Hematopoietic multipotent progenitor cell treated with erythropoietin and hydrocortisone succinate and interleukin-3 and kit ligand, for 6 days (in vitro differentiated cells): ENCODE measurements at regions not wholly inside any gene's neighbourhood (a gene's known extent, or its start where the extent isn't known, plus 50 kb on each side); places are given as distances from the start of the nearest gene placed in this dataset.
"Not testable (repeated sequence)": the region's sequence is repeated elsewhere in the genome, so short reads cannot be mapped to it uniquely, and the experiment has no call there.

Experiments used
- DNase-seq: peaks from one replicate; pipeline ENCODE4 v3.0.0-alpha.2; 2015

DNA sequence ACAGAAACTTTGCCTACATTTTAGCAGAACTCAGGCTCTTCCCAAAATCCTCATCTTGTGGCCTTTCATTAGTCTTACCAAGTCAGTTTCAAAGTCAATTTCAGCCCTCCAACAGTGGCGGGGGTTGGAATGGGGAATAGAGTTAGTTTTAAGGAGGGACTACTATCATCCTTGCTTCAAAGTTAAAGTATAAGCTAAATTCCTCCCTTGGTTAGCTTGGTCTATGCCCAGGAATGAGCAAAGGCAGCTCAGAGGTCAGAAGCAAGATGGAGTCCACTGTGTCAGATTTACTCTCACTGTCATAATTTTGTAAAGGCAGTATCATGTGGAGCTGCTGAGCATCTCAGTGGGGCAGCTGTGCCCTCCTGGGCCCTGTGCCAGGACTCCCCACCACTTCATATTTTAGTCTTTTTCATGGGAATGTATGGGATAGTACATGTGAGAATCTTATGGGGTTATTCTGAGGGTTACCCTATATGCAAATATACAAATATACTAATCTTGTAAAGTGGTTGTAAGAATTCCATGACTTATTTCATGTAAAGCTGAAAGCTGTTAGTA, 145.2 kb upstream of the MMADHC start:
- no peak for DNase-seq

DNA sequence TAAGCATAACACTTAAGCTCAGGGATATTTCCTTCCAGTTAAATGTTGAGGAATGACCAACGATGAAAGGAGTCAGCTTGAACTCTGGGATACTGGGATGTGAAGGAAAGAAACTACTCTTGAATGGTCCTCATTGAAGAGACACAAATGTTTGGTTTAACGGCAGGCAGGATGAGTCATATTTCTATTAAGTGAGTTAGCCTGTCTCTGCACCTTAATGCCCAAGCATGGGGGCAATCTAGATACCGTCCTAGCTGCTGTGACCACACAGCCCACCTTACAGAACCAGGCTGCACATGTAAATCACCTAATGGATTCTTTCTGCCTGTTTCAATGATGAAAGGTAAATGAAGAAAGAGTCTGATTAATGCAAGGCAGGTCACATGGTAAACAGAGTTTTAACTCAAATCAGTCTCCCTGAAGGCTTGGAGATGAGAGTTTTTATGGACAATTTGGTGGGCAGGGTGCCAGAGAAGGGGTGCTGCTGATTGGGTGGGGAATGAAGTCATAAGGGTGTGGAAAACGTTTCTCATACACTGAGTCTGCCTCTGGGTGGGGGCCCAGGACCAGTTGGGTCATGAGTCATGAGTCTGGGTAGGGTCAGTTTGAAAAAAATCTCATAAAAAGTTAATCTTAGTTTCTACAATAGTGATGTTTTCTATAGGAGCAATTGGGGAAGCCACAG, 144.6 kb upstream of the MMADHC start:
- DNase-seq = no peak

DNA sequence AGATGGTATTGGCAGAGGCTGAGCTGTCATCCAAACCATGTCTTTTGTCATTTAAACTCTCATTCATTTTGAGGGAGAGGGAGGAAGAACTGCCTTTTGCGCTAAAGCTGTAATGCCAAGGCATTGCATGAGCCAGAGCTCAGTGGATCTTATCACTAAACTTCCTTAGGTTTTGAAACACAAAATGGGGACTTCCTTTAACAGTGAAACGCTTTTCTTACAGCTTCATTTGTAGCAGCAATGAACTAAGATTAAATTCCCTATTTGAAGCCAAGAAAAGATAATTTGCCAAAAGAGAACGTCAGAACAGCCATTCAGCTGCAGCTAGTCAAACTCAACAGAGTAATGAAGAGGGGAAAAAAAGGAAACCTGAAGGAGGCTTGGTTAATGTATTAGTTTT, 143.5 kb upstream of the MMADHC start:
- DNase-seq = no peak

DNA sequence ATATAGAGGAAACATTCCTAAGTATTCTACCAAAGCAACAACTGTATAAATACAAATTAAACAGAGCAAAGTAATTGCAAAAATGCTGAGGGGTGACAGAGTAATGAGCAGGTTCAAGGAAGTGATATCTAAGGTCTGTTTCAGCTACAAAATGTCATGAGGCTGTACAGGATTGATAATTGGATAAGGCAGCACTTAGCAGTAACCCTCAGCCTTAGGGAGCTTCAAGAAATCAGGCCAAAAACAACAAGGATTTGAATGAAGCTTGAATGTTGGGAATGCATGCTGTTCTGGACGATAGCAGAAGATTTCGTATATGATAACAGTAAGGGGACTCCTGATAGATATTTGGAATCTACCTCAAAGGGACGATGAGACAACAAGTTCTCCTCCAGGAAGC, 142.0 kb upstream of the MMADHC start:
- no peak for DNase-seq

DNA sequence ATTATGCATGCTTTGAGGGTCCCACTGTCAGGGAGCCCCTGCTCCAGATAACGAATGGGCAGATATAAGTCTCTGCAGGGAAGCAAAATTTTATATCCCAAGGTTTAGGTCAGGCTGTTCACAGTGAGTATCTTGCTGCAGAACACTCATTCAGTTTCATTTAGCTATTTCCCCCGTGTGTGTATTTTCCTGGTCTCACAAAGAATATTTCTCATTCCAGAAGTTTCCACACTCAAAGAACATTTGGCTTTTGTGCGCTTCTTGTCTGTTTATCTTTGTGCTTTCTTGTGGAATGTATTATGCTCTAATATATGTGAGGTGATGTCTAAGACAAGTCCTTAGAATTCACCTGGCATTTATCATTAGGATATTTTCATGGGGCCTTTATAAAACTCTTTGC, 140.4 kb upstream of the MMADHC start:
- no peak for DNase-seq

DNA sequence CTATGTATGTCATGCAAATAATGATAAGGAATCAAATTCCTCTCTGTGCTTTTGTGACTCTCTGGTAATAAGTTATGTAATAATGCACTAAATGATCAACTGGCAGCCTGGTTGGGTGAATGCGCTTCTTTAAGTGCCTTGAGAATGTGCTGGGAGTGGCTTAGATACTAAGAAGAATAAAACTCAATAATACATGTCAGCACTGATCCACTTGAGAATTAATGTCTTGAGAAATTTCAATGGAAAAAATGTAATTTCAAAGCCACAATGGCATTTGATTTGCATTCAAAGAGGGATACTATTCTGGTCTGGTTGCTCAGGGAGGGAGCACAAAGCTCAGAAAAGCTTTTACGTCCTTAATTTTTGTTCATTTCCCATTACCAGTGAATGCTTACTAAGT, 137.7 kb upstream of the MMADHC start:
- DNase-seq = no peak

DNA sequence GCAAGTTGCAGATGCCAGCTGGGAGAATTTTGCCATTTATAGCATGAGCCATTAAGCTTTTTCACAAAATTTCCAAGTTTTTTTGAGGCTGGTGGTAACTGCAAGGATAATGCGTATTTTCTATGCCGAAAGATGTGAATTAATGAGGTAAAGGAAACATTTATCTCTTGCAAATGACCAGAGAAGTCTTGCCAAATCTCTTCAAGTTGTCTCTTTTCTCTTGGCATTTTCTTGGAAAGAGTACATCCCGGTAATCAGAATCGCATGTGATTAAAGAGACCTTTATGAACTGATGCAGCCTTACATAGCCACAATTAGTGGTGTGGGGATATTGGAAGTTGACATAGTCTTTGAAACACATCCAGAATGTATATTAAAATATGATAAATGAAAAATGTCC, 136.5 kb upstream of the MMADHC start:
- no peak for DNase-seq

DNA sequence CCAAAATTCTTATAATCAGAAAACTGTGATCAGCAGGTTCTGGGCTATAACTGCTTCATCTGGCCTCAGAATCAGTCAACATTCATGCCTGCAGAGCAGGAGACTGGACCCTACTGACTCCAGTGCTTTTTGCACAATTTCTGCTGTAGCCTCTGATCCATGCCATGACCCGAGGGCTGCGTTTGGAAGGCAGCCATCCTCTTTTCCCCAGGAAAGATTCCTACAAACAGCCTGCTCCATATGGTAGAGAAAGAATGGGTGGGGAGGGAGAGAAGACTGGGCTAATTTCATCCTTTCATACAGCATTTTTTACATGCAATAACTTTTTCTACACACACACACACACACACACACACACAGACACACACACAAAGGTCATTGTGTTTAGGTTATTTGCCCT, 133.0 kb upstream of the MMADHC start:
- DNase-seq = no peak

DNA sequence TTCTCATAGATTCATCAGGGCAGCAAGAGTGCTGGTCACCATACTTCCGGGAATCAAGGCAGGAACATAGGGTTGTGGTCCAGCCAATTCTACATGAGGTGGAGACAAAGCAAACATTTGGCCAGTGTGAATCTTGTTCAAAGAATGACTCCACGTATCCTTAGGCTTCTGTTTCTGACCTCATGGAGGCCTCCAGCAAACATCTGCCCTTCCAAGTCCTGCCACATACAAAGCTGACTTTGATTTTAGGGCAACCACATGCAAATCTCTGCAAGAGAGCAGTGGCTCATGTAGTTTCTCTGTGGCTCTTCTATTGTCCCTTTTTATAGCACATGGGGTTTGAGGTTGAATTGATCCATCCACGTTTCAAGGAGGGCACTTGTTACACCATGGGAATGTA, 132.1 kb upstream of the MMADHC start:
- no peak for DNase-seq

DNA sequence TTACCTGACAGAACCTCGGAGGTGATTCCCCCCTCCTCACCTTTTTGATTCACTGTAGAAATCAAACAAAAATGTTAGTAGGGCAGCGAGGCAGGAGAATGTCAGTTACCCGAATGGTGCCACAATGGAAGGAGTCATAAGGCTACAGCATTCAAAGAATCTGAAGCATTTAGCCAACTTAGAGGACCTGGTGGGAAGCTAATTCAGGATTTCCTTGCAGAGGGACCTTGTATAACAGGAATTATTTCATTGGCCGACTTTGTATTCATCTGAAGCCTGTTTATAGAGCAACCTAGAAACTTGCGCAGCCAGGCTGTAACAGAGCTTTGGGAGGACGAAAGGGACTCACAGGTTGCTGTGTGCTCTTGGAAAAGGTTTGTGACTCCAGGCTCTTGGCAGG, 129.1 kb upstream of the MMADHC start:
- DNase-seq = no peak

DNA sequence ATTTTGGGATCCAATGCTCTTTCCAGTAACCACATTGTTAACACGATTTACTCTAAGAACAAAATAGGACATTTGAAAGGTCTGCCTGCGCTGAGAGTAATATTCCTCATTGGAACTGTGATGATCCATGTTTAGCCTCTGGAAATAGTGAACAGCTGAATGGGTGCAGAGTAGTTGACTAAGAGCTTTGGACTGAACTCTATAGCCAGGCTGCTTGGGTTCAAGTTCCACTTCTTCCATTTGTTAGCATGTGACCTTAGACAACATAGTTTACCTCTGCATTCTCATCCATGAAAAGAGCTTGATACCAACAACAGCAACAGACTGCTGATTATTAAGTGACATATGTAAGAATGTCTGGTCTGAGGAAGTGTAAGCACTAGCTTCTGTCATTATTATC, 128.3 kb upstream of the MMADHC start:
- no peak for DNase-seq

DNA sequence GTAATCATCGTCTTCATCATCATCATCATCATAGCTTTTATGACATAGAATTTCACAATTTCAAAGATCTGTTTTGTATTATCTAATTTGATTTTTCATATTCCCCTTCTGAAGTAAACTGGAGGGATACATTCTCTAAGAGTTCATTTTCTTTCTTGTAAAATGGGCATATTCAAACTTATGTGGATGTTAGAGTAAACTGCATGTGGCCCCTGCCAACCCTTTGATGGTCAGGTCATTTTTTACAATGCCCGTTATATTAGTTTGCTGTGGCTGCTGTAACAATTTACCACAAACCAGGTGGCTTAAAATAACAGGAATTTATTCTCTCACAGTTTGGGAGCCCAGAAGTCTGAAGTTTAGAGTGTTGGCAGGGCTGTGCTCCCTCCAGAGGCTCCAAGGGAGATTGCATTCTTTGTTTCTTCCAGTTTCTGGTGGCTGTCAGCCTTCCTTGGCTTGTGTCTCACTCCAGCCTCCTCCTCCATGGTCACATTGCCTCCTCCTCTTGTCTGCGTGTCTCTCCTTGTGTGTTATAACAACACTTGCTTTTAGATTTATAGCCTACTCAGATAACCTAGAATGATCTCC, 127.5 kb upstream of the MMADHC start:
- peak; percentile 11 for DNase-seq

DNA sequence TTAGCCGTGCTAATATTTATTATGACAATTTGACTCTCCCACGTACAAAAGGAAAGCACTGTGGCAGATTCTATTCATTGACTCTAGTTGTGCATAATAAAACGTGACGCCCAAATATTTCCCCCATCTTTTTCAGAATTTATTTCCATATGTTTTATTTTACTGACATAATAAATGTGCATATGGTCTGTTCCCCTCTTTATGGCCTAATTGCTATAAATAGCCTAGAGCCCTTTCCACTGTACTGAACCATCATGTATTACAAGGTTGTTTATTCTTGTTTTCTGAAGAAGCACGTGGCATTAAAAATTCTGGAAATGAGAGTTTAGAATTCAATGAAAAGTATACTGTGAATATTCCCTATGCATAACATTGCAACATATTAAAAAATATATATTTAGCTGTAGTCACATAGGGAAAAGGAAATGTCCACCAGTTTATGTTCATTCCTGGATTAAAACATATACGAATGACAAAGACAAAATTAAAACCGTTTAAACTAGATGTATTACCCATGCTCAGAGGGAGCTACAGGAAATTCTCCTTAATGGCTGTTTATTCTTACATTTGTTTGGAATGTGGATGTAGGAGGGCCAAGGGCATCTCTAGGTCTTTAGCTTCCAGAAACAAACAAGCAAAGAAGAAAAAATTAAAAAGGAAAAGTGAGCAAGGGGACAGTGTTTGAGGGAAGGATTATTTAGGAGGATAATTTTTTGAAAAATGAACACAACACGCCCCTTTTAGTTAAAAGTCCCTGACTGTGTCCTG, 122.1 kb upstream of the MMADHC start:
- no peak for DNase-seq

DNA sequence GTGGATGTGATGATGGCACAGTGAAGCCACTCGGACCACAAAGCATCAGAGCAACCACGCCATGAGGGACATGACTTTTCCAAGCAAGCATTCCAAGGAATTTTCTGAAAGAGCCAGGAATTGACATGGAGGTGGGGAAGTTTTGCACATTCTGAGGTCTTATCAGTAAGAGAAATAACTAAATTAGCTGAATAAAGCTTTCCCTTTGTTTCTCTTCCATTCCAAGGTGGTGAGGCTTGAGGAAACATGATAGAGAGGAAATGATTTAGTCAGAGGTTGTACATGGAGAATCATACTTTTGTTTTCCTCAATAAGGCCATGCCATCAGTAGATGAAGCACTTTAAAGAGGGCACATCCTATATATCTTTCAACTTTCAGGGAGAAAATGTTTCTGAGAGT, 115.7 kb upstream of the MMADHC start:
- no peak for DNase-seq

DNA sequence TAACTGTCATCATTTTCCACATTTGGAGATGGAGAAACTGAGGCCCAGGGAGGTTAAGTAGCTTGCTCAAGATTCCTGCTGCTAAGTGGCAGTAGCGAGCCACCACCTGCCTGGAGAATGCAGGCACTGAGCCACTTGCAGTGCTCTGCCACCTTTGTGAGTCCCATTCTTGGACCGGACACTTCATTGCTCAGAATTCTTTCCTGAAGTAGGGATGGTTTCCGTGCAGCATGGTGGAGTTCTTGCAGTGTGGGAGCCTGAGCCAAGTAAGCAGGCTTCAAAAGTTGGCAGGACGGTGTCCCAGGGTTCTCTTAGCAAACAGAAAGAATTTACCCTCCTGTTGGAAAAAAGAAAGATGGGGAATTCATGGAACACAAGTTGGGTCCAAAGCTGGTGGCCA, 115.0 kb upstream of the MMADHC start:
- DNase-seq = no peak

DNA sequence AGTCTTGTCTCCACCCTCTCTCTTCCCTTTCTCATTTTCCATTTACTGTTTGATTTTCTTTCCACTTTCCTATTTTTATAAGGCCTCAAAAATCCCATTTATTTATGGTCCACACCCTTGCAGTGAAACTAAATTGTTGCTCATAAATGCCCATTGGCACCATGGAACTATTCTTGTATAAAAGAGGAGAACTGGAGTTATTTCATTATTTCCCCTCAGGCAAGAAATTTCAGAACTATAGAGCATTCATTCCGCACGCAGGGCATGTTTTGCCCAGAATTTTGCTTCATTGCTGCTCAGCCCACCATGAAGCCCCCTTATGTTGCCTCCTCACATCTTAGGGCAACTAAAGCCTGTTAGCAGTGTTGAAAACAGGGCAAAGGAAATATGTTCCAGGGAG, 113.7 kb upstream of the MMADHC start:
- DNase-seq = no peak

DNA sequence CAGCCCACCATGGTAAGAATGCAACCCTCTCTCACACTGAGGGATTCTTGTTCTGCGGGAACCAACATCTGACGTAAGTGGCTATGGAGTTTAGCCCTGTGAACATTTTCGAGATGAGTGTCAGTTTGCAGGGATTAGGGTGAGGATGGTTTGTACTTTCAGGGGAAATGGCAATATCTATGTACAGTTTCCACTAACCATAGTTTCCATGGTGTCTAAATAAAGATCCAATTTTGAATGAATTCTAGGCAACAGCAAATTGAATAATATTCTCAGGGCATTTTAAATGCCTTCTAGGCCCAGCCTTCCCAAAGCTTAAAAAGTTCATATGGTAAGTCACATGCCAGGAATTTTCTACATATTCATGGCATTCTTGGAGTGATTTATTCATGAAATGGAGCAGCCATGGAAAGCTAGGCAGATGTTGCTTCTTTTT, 105.4 kb upstream of the MMADHC start:
- DNase-seq = no peak

DNA sequence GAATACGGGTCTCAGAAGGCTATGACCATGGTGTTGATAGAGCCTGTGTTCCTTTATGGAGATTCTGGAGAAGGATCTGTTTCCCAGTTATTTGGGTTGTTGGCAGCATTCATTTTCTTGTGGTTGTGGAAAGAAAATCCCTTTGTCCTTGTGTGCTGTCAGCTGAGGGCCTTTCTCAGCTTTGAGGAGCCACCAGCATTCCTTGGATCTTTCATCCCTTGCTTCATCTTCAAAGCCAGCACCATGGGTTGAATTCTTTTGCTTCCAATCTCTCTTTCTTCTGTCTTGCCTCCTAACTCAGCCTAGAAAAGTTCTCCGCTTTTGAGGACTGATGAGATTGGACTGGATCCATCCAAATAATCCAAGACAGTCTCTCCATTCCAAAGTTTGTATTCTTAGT, 103.2 kb upstream of the MMADHC start:
- DNase-seq = no peak

DNA sequence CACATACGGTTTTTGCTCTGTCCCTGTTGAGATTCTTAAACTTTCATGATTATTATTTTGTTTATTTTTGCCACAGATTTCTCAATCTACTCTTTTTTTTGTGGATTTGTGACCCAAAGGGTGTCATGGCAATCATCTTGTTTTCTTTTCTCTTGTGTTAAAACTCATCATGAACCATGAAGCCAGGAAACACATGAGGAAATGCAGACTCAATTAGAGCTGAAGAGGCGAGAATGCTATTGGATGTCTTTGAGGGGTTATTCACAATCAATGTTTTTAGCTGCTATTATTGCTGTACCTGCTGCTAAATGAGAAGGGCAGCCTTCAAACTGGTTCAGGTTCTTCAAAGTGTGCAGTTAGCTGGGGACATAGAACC, 99.5 kb upstream of the MMADHC start:
- DNase-seq = no peak

DNA sequence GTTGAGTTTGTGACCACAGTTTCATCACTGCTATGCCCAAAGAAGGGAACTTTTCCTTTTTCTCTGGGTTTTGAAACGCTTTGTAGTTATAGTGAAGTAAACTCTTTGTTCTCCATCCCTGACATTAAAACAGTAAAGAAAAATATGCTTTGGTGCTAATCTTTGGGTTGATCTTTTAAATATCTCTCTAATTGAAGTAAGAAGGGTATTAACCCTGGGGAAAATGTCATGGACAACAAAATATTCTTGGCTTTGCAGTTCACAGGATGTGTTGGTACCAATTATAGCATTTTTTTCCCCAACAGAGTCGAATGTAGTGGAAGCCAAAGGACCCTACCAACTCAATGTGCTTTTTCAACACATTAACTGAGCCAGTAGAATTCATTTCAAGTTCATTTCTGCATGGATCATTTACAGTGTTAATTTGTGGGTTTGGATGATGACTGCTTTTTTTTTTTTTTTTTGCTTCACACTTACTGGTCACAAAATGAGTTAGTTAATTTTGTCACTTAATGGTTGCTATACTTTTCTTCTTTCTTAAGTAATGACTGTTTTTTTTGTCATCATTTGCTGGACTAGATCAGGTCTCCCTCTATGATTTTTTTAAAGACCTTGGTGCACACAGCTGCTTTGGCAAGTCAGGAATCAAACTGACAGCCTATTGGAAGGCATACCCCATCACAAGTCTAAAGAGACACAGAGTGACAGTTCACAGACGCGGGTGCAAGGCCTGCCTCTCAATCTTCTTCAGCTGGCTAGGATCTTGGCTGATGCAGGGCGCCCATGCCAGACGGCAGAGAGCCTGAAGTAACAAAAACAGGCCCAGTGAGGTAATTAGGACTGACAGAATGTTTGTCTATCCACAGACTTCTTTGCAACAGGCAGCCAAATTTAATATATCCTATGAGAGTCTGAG, 98.8 kb upstream of the MMADHC start:
- no peak for DNase-seq

DNA sequence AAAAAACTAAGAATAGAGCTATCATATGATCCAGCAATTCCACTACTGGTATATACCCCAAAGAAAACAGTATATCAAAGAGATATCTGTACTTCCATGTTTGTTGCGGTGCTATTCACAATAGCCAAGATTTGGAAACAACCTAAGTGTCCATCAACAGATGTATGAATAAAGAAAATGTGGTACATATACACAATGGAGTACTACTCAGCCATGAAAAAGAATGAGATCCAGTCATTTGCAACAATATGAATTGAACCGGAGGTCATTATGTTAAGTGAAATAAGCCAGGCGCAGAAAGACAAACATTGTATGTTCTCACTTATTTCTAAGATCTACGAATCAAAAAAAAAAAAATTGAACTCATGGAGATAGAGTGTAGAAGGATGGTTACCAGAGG, 97.8 kb upstream of the MMADHC start:
- not testable (repeated sequence) for DNase-seq

DNA sequence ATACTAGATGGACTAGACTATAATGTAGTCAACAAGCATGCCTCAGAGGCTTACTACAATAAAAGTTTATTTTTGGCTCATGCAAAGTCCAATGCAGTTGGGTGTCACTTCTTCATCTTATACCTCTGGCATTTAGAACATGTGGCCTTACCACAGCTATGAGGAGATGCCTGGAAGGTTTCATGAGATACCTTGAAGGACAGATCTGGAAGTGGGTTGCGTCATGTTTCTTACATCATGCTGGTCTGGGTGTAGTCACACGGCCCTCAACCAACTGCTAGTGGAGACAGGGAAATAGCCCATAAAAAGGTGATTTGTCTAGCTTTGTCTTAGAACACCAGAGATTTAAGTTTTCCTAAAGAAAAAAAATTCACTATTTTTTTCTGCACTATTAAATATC, 91.7 kb upstream of the MMADHC start:
- no peak for DNase-seq

DNA sequence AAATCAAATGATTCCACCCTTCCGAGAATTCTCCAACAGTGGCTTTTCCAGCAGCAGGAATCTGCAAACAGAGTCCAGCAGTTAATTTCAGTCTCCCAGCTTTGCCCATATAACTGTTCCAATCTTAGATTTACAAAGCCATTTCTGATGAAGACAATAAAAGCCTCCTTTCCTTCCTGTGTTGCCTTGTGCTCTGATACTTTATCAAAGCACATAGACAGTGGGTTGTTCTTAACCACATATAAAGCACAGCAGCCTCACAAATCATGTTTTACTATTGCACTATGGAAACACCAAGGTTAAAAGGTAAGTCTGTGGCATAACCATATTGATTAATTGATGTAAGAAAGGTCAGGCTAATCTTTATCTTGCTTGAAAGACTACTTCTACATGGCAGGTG, 89.8 kb upstream of the MMADHC start:
- no peak for DNase-seq
